Hepatocyte (in vitro differentiated cells): ENCODE measurements at regions not wholly inside any gene's neighbourhood (a gene's known extent, or its start where the extent isn't known, plus 50 kb on each side); places are given as distances from the start of the nearest gene placed in this dataset.

Source experiments
- DNase-seq: peaks from one replicate; pipeline ENCODE4 v3.0.0-alpha.2; 2016; ENCODE audit warnings: low spot score
- H2AFZ ChIP-seq: fragments of 200-600 bp; sonication (generic); 2 replicates; pipeline ENCODE4 v1.6.0; 2016; ENCODE audit warnings: antibody characterized with exemption, mild to moderate bottlenecking
- H3K27ac ChIP-seq: fragments of 200-600 bp; sonication (generic); 2 replicates; pipeline ENCODE4 v1.5.1; 2016; ENCODE audit warnings: mild to moderate bottlenecking
- H3K27me3 ChIP-seq: fragments of 200-600 bp; sonication (generic); 2 replicates; pipeline ENCODE4 v1.6.1; 2016
- H3K36me3 ChIP-seq: fragments of 200-600 bp; sonication (generic); replicated peaks from 2 replicates; pipeline ENCODE4 v1.5.1; 2016; ENCODE audit warnings: low read depth; ENCODE audit not compliant: insufficient read depth
- H3K4me1 ChIP-seq: fragments of 200-600 bp; sonication (generic); 2 replicates; pipeline ENCODE4 v1.5.1; 2016; ENCODE audit warnings: mild to moderate bottlenecking, moderate library complexity; ENCODE audit not compliant: insufficient read depth
- H3K4me2 ChIP-seq: fragments of 200-600 bp; sonication (generic); 2 replicates; pipeline ENCODE4 v1.6.0; 2016
- H3K4me3 ChIP-seq: fragments of 200-600 bp; sonication (generic); 2 replicates; pipeline ENCODE4 v1.5.1; 2016; ENCODE audit warnings: mild to moderate bottlenecking
- H3K79me2 ChIP-seq: fragments of 200-600 bp; sonication (generic); 2 replicates; pipeline ENCODE4 v1.6.0; 2017; ENCODE audit warnings: mild to moderate bottlenecking
- H3K9me2 ChIP-seq: fragments of 200-600 bp; sonication (generic); replicated peaks from 2 replicates; pipeline ENCODE4 v1.6.0; 2017; ENCODE audit warnings: mild to moderate bottlenecking; ENCODE audit not compliant: insufficient read depth
- H3K9me3 ChIP-seq: fragments of 200-600 bp; sonication (generic); 2 replicates; pipeline ENCODE4 v1.5.1; 2016; ENCODE audit warnings: low read depth, mild to moderate bottlenecking
- H4K20me1 ChIP-seq: fragments of 200-600 bp; sonication (generic); 2 replicates; pipeline ENCODE4 v1.6.0; 2016; ENCODE audit warnings: mild to moderate bottlenecking; ENCODE audit not compliant: insufficient read depth, poor library complexity, severe bottlenecking
- EZH2 ChIP-seq: fragments of 200-600 bp; sonication (generic); IDR thresholded peaks from 2 replicates; pipeline ENCODE4 v1.6.1; 2016; ENCODE audit warnings: antibody characterized with exemption, mild to moderate bottlenecking, borderline replicate concordance
- EZH2phosphoT487 ChIP-seq: fragments of 200-600 bp; sonication (generic); IDR thresholded peaks from one replicate; pipeline ENCODE4 v1.6.1; 2018; ENCODE audit warnings: antibody characterized with exemption, mild to moderate bottlenecking, low read depth, moderate library complexity; ENCODE audit not compliant: unreplicated experiment, severe bottlenecking
- WGBS: methylation state at CpG from one replicate; pipeline ENCODE4 v1.1.6; 2016; ENCODE audit warnings: low lambda C conversion rate; ENCODE audit errors: missing lambda C conversion rate; 5-methylcytosine and 5-hydroxymethylcytosine counted together
- TF ChIP-seq, protein P1 (sequence below): fragments of 200-600 bp; sonication (generic); IDR thresholded peaks from 2 replicates; pipeline ENCODE4 v1.5.1; 2016; ENCODE audit warnings: antibody characterized with exemption, mild to moderate bottlenecking; ENCODE audit not compliant: poor library complexity

GRCh38 chr9:28839778-28840430 is 1266.6 kb upstream of the C9orf72 start:
- 96% methylated on average over 9 of the region's 9 CpGs for WGBS
- TF ChIP-seq EZH2 (no peak), EZH2phosphoT487 (no peak)
- TF ChIP-seq, protein P1, sequence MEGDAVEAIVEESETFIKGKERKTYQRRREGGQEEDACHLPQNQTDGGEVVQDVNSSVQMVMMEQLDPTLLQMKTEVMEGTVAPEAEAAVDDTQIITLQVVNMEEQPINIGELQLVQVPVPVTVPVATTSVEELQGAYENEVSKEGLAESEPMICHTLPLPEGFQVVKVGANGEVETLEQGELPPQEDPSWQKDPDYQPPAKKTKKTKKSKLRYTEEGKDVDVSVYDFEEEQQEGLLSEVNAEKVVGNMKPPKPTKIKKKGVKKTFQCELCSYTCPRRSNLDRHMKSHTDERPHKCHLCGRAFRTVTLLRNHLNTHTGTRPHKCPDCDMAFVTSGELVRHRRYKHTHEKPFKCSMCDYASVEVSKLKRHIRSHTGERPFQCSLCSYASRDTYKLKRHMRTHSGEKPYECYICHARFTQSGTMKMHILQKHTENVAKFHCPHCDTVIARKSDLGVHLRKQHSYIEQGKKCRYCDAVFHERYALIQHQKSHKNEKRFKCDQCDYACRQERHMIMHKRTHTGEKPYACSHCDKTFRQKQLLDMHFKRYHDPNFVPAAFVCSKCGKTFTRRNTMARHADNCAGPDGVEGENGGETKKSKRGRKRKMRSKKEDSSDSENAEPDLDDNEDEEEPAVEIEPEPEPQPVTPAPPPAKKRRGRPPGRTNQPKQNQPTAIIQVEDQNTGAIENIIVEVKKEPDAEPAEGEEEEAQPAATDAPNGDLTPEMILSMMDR, result no peak
- no peaks in the 10 kb centered on the region for H4K20me1 ChIP-seq
- H3K9me3 ChIP-seq, result no peaks in the 10 kb centered on the region
- H3K79me2 ChIP-seq, result no peaks in the 10 kb centered on the region
- H2AFZ ChIP-seq, result no peak overlapping the region
- no peak overlapping the region for H3K27ac ChIP-seq
- no peaks in the 10 kb centered on the region for H3K27me3 ChIP-seq
- H3K4me1 ChIP-seq, result no peaks in the 10 kb centered on the region
- H3K9me2 ChIP-seq, result no peaks in the 10 kb centered on the region
- H3K36me3 ChIP-seq, result no peaks in the 10 kb centered on the region
- H3K4me2 ChIP-seq, result no peak overlapping the region
- DNase-seq, result no peak
- no peak overlapping the region for H3K4me3 ChIP-seq

DNA sequence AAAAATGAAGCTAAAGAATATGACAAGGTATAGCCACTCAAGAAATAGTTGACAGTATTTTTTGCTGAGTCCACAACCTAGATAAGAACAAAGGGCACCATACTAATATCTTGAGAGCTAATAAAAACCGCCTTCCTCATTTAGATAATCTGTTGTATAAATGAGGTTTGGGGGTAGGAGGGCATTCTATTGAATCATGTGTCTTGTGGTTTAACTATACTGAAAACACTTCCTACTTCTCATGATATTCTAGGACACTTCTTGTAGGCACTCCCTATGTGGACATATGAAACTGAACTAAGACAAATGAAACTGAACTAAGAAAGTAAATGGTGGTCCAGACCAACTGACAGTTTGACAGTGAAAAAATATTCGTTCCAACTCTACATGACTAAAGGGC is 1268.5 kb upstream of the C9orf72 start:
- no peak for DNase-seq
- no peaks in the 10 kb centered on the region for H3K9me3 ChIP-seq
- no peak overlapping the region for H3K27ac ChIP-seq
- H3K27me3 ChIP-seq, result no peaks in the 10 kb centered on the region
- H3K4me1 ChIP-seq, result no peaks in the 10 kb centered on the region
- H3K36me3 ChIP-seq, result no peaks in the 10 kb centered on the region
- no peak overlapping the region for H2AFZ ChIP-seq
- no peak overlapping the region for H3K4me2 ChIP-seq
- no peaks in the 10 kb centered on the region for H3K79me2 ChIP-seq
- no peaks in the 10 kb centered on the region for H3K9me2 ChIP-seq
- WGBS, result 84% methylated on average over 2 of the region's 2 CpGs
- H3K4me3 ChIP-seq, result no peak overlapping the region
- no peaks in the 10 kb centered on the region for H4K20me1 ChIP-seq
- TF ChIP-seq, protein P1, result no peak
- no peak for TF ChIP-seq EZH2
- no peak for TF ChIP-seq EZH2phosphoT487

- 92% methylated on average over 1 of the region's 1 CpG for WGBS
- H3K9me3 ChIP-seq, result no peaks in the 10 kb centered on the region
- TF ChIP-seq EZH2phosphoT487 (no peak), EZH2 (no peak)
- TF ChIP-seq, protein P1, result no peak
- DNase-seq, result no peak
- no peak overlapping the region for H2AFZ ChIP-seq
- no peaks in the 10 kb centered on the region for H3K27me3 ChIP-seq
- H3K4me1 ChIP-seq, result no peaks in the 10 kb centered on the region
- no peak overlapping the region for H3K27ac ChIP-seq
- H3K4me3 ChIP-seq, result no peak overlapping the region
- no peaks in the 10 kb centered on the region for H3K79me2 ChIP-seq
- H3K36me3 ChIP-seq, result no peaks in the 10 kb centered on the region
- H3K4me2 ChIP-seq, result no peak overlapping the region
- no peaks in the 10 kb centered on the region for H4K20me1 ChIP-seq
- H3K9me2 ChIP-seq, result no peaks in the 10 kb centered on the region
These were observed 1274.0 kb upstream of the C9orf72 start for GRCh38 chr9:28847331-28847730.

- DNase-seq, result no peak
- Histone ChIP-seq H2AFZ (no peak overlapping the region), H3K4me3 (no peak overlapping the region), H3K4me1 (no peaks in the 10 kb centered on the region), H3K79me2 (no peaks in the 10 kb centered on the region), H3K36me3 (no peaks in the 10 kb centered on the region), H4K20me1 (no peaks in the 10 kb centered on the region), H3K9me2 (no peaks in the 10 kb centered on the region), H3K4me2 (no peak overlapping the region), H3K27ac (no peak overlapping the region), H3K9me3 (no peaks in the 10 kb centered on the region), H3K27me3 (no peaks in the 10 kb centered on the region)
- WGBS, result 77% methylated on average over 2 of the region's 2 CpGs
- TF ChIP-seq EZH2 (no peak), EZH2phosphoT487 (no peak)
- TF ChIP-seq, protein P1, result no peak
These were observed 1275.4 kb upstream of the C9orf72 start for GRCh38 chr9:28848671-28849070.
